ENCODE measurements at regions not wholly inside any gene's neighbourhood (a gene's known extent, or its start where the extent isn't known, plus 50 kb on each side); places are given as distances from the start of the nearest gene placed in this dataset.

GRCh38 chr1:219772265-219773036 is 155.9 kb downstream of the SLC30A10 start:
- no peak overlapping the region for H4K91ac ChIP-seq (ENCODE audit: insufficient read depth, low read depth, low read length)
- no peak overlapping the region for H4K5ac ChIP-seq (ENCODE audit: low read depth, low read length)
- dilution Hi-C loops (cut with HindIII; ENCODE audit: low sequenced_read_pairs, unreplicated experiment) = no loop called here
- no peak for TF ChIP-seq RFX5 (IDR thresholded peaks at IDR 0.05; ENCODE audit: low read depth, low read length)
- TF ChIP-seq MAFK (IDR thresholded peaks at IDR 0.05; ENCODE audit: low read depth, low read length) = no peak
- TF ChIP-seq CHD1 (IDR thresholded peaks at IDR 0.05; ENCODE audit: low read depth, low read length) = no peak
- TF ChIP-seq POLR2A (IDR thresholded peaks at IDR 0.05; ENCODE audit: low read depth, low read length) = no peak
- TF ChIP-seq RCOR1 (IDR thresholded peaks at IDR 0.05; ENCODE audit: insufficient replicate concordance, low read length) = no peak
- TF ChIP-seq FOS (IDR thresholded peaks at IDR 0.05; ENCODE audit: low read depth, low read length) = no peak
- TF ChIP-seq SMC3 (IDR thresholded peaks at IDR 0.05; ENCODE audit: low read depth, low read length) = no peak
- TF ChIP-seq BHLHE40 (IDR thresholded peaks at IDR 0.05; ENCODE audit: low read depth, low read length) = no peak
- TF ChIP-seq MXI1 (IDR thresholded peaks at IDR 0.05; ENCODE audit: borderline replicate concordance, low read depth, low read length) = no peak
- no peak for TF ChIP-seq NFE2L2 (IDR thresholded peaks at IDR 0.05; ENCODE audit: low read depth, low read length)
- TF ChIP-seq RAD21 (IDR thresholded peaks at IDR 0.05; ENCODE audit: low read length) = no peak
- no peak for TF ChIP-seq ELK1 (IDR thresholded peaks at IDR 0.05; ENCODE audit: borderline replicate concordance, low read depth, low read length)
- no peak for TF ChIP-seq USF2 (IDR thresholded peaks at IDR 0.05; ENCODE audit: low read depth, low read length)
- no peak for TF ChIP-seq CEBPB (IDR thresholded peaks at IDR 0.05; ENCODE audit: low read depth, low read length)
- TF ChIP-seq CTCF (conservative IDR thresholded peaks at IDR 0.05; ENCODE audit: low read depth, low read length) = no peak
- CTCF ChIA-PET = no interaction called here
- no peak overlapping the region for H2BK5ac ChIP-seq (ENCODE audit: low read depth, low read length, poor library complexity, severe bottlenecking)
- no peak overlapping the region for H3K27ac ChIP-seq (ENCODE audit: insufficient read depth, low read length)
- H2BK120ac ChIP-seq (ENCODE audit: low read depth, low read length) = no peak overlapping the region
- H4K8ac ChIP-seq (ENCODE audit: low read depth in 2 of 2, low read length in 2 of 2) = no peak overlapping the region
- intact Hi-C loops (cut with micrococcal nuclease) = no loop called here
- H3K9me1 ChIP-seq (ENCODE audit: insufficient read depth, low read length) = no peaks in the 10 kb centered on the region
- H3K14ac ChIP-seq (replicated peaks; ENCODE audit: low read depth, low read length) = no peak overlapping the region
- no peaks in the 10 kb centered on the region for H3K36me3 ChIP-seq (ENCODE audit: control insufficient read depth, insufficient read depth, low read length)
- no peak overlapping the region for H2BK20ac ChIP-seq (ENCODE audit: low read depth, low read length)
- no peaks in the 10 kb centered on the region for H3K9me3 ChIP-seq (ENCODE audit: control insufficient read depth, insufficient read depth, low read length)
- no peak overlapping the region for H2AK5ac ChIP-seq (ENCODE audit: low read depth, low read length)
- no peaks in the 10 kb centered on the region for H3K79me1 ChIP-seq (ENCODE audit: low read depth in 1 of 2, low read length in 2 of 2)
- no peak overlapping the region for H3K23ac ChIP-seq (ENCODE audit: low read depth, low read length)
- POLR2A ChIA-PET (ENCODE audit: unreplicated experiment) = no interaction called here
- no peak overlapping the region for H3K4ac ChIP-seq (ENCODE audit: low read depth, low read length)
- H3K27me3 ChIP-seq (ENCODE audit: control insufficient read depth, insufficient read depth, low read length) = no peaks in the 10 kb centered on the region
- no peak overlapping the region for H3K4me3 ChIP-seq (ENCODE audit: insufficient read depth, low read depth, low read length)
- no peak overlapping the region for H3K18ac ChIP-seq (ENCODE audit: low read depth, low read length)
- no peaks in the 10 kb centered on the region for H4K20me1 ChIP-seq (ENCODE audit: insufficient read depth, low read length)
- H2AK9ac ChIP-seq (replicated peaks; ENCODE audit: low read depth, low read length, poor library complexity) = no peak overlapping the region
- H3K56ac ChIP-seq (ENCODE audit: extremely low read depth, insufficient read depth, low read length) = no peak overlapping the region
- no peak overlapping the region for H2AFZ ChIP-seq (replicated peaks; ENCODE audit: low read length, poor library complexity)
- DNase-seq (no peak), ATAC-seq (ENCODE audit: low read depth) (no peak)
- H3K4me2 ChIP-seq (ENCODE audit: low read depth, low read length) = no peak overlapping the region
- H3K4me1 ChIP-seq (ENCODE audit: control insufficient read depth, insufficient read depth, low read length) = peaks cover 2% of the 10 kb centered on the region; the same call in 1 of the 2 replicates
- BruUV-seq (replicated peaks) = no TSS peak
- H2BK15ac ChIP-seq (ENCODE audit: low read depth, low read length) = no peak overlapping the region
- in situ Hi-C loops (cut with MboI; ENCODE audit: low sequenced_read_pairs) = no loop called here
- H3K9ac ChIP-seq (ENCODE audit: low read depth, low read length) = no peak overlapping the region
- no CpG with 5 or more reads among the region's 4 CpGs for WGBS, 2 experiments (ENCODE audit: extremely low coverage in 2 of 2, insufficient read length in 1 of 2)
